NOMO-1 treated with dmso at 0.1 percent for 144 hours (cell line): ENCODE measurements at regions not wholly inside any gene's neighbourhood (a gene's known extent, or its start where the extent isn't known, plus 50 kb on each side); places are given as distances from the start of the nearest gene placed in this dataset.
A peak's percentile ranks its signal among the peaks of the same experiment; 100 is the strongest.

Experiments used
- DNase-seq: peaks from one replicate; lab custom pipeline; 2025; ENCODE audit not compliant: unreplicated experiment; lab: John Stamatoyannopoulos, UW

DNA sequence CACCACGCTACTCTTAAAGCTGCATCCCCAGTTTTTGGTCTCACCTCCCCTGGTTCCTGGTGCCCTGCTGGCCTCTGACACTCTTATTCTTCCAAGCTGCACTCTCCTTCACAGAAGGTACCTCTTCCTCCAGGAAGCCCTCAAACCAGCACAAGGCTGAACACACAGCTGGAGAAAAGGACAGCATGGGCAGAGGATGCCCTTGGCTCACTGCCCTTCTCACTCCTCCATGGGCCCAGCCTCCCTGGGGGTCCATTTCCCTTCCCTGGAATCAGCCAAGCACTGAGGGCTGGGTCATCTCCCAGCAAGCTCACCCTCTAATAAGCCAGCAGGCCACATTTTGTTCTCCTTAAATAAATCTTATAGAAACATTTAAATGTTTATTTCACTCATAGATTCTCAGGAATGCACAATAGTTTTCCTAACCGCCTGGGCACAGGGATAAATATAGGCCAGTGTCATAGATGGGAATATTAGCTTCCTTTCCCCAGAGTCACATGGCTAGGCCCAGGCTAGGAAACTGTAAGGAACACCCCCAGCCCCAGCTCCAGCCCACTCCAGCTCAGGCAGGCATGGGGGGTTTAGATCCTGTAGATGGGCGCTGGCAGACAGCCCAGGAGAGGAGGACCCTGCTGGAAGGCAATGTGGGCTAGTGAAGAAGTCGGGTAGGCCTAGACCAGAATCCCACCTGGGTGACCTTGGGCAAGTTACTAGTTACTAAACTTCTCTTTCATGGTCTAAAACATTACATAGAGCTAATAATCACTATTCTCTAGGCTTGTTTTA is 51.5 kb downstream of the IRAG1 start:
- DNase-seq: no peak

DNA sequence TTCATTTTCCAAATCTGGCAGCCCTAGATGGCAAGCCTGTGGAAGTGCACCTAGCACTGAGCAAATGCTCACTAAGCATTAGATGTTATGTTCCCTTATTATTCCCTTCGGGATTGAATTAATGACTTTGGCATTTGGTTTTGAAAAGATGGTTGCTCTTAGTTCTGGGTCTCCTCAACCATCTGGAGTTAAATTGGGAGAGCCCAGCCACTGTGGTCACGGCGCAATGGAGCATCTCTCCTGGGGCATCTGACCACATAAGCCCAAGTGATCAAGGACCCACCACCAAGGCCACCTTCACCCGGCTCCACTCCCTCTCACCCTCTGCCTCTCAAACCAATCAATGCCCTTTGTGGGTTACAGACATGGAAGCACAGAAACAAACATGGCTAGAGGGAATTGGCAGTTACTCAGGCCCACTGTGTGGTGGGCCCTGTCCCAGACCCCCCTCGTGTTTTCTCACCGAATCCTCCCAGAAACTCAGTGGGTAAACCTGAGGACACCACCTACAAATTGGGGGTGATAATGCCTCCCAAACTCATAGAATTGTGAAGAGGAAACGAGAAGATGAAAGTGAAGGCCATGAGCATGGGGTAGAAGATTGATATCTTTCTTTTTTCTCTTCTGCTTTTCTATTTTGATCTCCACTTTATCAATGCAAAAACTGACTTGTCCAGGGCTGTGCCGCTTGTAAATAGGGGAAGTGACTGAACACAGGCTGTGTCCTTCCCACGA is 52.2 kb downstream of the IRAG1 start:
- DNase-seq: peak; percentile 88

DNA sequence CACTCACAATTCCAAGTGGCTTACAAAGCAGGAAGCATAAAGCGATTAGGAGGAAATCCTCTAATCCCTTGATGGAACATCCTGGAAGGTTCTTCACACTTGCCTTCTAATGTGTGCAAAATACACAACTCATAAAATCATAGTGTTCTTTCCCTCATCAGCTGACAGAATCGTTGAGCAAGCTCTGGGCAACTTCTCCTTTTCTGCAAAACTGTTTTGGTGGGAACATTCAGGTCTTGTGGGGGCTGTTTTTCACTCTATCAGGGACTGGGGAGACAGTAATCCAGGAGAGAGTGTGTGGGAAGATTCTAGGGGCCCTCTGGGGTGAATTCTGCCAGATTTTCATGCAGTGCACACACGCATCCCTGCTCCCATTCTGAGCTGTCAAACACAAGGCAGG is 53.2 kb downstream of the IRAG1 start:
- peak; percentile 52 for DNase-seq

DNA sequence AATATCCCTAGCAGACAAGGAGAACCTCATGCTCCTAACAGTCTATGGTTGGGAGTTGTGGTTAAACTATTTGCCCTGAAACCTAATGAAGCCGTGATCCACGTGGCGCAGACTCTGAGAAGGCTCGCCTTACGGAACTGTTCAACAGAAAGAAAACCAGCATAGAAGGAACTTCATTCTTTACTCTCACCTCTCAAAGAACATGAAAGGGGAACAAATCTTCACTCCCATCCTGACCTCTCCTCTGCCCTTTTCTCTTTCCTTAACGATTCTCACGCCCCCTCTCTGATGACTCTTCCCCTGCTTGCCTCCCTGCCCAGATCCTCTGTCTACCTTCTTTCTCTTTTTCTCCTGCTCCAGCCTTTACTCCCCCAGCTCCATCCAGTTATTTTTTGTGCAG is 54.2 kb downstream of the IRAG1 start:
- DNase-seq: peak; percentile 22

DNA sequence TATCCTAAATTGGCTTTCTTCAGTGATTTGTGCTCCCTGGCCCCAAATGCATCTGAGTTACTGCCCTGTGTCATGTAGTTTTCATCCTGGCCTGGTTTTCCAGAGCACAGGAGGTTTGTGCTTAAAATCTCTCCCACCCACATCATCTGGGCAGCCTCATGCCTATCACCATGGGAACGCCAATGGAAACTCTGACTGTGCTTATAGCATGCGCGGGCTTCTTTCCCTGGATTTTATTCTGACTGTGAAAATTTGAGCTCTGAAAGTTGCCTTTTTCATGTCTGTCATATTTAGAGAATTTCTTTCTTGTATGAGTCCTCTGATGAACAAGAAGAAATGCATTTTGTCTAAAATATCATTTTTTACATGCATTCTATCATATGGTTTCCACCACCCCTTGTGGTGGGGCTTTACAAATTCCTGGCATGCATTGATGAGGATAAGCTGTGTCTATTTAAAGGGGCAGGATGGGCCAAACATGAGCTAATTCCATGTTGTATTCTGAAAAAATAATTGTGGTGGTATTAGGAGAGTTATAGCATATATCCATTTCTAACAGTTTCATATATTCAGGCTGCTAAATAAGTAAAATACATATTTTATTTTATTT is 55.1 kb downstream of the IRAG1 start:
- DNase-seq: no peak

DNA sequence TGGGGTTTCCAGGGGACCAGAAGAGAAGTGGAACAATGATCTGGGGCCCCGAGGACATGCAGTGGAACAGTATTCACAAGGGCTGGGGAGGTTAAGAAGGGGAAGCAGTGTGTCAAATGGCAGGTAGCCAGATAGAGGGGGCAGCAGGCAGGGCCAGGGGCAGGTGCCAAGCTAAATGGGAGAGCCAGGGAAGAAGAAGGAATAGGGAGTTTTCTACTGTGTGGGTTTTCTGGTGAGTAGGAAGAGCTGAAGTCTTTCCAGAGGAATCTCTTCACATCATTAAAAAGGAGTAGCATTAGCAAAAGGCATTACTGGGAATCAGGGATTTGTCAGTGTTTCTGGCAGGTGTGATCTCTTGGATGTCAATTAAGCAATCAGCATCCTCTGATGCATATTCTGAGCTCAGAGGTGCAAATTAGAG is 55.8 kb downstream of the IRAG1 start:
- no peak for DNase-seq

DNA sequence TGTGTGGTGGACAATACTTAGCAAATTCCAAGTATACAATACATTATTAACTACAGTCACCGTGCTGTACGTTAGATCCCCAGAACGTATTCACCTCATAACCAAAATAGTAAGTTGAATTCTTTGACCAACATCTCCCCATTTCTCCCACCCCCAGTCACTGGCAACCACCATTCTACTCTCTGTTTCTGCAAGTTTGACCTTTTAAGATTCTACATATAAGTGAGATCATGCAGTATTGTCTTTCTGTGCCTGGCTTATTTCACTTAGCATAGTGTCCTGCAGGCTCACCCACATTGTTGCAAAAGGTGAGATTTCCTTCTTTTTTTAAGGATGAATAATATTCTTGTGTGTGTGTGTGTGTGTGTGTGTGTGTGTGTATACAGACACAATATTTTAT is 59.1 kb downstream of the IRAG1 start:
- no peak for DNase-seq

DNA sequence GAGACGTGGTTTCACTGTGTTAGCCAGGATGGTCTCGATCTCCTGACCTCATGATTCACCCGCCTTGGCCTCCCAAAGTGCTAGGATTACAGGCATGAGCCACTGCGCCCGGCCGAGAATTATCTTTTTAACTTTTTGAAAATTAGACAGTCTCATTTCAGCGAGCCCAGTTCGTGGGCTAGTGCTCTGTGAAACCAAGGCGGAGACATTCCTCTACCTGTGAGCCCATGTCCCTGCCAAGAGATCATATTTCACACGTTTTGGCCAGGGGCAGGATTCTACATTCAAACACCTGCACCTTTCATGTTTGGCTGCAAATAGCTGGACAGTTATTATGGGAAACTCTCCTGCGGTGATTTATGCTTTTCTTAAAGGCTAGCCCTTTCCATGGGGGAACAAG is 60.3 kb downstream of the IRAG1 start:
- DNase-seq: no peak

DNA sequence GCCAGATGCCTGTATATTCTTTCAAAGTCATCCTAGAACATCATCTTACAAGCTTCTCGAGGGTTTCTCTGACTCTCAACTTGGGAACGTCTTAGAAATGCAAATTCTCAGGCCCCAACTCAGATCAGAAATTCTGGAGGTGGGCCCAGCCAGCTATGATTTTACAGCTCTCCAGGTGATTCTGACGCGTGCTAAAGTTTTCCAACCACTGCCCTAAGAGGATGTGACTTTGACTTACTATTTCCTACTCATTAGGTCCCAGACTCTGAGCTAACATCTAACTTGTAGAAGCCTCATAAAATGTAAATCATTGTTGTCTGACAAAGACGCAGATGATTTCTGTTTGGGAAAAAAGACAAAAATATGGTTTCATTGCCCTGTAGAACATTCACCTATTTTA is 61.1 kb downstream of the IRAG1 start:
- DNase-seq: no peak

DNA sequence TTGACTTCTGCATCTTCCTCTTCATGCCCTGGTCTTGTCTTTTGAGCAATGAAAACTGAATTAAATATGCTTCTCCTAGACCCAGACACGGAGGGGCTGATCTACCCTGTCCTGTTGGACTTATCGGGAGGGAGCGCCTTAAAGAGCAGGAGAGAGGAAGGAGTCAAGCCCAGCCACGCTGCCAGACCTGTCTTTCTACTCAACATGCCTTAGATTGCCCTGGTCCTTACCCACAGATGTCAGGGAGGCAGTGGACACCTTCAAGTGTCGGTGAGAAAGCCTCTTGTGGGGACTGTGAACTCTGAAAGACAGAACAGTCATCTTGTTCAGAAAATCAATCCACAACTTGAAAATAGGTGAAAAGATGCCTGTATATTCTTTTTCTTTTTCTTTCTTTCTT is 61.8 kb downstream of the IRAG1 start:
- DNase-seq: no peak

DNA sequence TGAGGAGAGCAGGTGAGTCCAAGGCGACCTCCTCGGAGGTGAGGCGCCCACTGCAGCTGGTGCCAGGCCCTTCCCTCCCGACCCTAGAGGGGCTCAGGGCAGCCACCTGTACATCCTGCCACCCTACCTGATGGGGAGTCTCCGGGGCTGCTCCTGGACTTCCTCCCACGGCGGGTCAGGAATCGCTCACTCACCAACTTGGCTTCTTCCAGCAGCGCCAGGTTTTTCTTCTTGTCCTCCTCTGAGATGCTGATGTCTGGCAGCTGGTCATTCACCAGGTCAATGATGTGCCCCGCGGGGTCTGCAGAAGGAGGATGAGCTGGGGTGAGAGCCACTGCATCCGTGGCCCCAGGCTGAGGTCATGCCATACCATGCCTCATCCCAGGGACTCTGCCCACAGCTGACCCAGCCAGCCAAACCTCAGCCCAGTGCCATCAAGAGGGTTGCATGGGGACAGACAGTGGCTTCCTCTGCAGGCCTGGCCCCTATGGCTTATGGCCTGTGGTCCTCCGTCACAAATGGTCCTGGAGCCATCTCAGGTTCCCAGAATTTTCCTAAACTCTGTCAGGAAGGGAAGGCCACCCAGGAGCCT is 61.0 kb upstream of the LYVE1 start:
- no peak for DNase-seq

DNA sequence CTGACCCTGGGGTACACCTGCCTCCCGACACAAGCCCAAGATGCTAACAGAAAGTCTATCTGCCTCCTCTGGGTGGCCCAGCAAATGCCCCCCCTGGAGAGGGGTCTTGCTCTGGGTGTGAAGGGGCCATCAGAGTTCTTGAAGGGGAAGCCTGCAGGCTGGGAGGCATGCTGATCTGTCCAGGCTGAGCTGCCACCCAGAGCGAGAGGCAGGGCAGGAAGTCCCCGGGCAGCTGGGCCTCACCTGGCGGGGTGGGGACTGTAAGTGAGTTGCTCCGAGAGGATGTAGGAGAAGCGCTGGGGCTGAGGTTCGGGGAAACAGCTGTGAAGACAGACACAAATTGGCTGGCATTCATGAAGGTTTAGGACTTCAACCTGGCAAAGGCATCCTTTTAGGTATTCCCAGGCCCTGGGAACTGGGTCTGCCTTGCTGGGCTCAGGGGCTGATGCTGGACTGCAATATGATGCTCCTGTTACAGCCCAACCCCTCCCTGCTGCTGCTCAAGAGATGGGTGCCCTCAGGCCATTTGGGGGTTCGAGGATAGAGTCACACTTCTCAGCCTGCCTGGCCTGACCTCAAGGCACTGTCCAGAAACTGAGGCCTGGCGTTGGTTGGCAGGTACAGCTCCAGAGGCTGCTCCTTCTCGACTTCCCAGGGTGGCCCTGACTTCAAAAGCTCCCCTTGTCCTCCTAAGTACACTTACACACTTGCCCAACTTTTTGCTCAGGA is 60.2 kb upstream of the LYVE1 start:
- DNase-seq: no peak

DNA sequence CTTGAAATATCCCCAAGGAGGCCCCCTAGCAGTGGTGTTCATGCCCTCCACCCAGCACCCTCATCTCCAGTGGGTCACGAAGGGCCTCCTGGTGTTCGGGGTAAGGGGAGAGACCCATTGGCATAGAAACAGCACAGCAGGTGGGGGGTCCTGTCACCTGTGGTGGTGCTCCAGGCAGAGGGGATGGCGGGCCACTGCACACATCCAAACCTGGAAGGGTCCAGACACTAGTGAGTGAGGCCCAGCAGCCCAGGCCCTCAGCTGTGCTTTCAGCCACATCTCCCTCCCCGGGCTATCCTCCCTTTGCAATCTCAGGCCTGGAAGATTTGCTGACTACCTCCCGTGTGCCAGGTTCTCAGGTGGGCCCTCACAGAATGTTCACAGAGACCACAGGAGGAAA is 59.4 kb upstream of the LYVE1 start:
- DNase-seq: no peak

DNA sequence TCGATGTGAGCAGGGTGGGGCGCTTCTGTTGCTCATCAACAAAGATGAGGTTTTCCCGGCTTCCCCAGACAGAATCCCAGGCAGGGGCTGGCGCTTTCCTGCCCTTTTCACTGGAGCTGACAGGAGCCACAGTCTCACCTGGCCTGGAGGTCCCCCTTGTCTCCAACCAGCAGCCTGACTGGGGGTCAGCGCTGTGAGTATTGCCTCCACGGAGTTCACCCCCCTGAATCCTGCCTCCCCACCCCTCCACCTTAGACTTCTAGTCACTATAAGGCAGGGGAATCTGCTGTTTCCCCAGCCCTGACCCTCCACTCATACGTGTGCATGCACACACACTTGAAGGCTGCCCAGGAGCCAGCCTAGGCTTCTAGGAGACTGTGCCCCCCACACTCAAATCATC is 58.8 kb upstream of the LYVE1 start:
- DNase-seq: no peak

DNA sequence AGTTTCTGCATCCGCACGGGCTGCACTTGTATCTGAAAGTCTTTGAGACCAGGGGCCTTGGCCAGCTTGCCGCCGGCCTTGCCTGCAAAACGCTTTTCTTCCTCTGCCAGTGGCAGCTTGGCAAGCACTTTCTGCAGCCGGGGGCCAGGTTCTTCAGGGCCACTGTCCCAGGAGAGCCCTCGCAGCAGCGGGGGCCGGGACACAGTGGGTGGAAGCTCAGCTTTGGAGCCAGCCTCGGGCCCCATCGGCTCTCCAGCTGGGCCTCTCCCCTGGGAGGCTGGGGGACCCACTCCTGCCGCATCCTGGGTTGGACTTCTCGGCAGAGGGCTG is 57.5 kb upstream of the LYVE1 start:
- no peak for DNase-seq

DNA sequence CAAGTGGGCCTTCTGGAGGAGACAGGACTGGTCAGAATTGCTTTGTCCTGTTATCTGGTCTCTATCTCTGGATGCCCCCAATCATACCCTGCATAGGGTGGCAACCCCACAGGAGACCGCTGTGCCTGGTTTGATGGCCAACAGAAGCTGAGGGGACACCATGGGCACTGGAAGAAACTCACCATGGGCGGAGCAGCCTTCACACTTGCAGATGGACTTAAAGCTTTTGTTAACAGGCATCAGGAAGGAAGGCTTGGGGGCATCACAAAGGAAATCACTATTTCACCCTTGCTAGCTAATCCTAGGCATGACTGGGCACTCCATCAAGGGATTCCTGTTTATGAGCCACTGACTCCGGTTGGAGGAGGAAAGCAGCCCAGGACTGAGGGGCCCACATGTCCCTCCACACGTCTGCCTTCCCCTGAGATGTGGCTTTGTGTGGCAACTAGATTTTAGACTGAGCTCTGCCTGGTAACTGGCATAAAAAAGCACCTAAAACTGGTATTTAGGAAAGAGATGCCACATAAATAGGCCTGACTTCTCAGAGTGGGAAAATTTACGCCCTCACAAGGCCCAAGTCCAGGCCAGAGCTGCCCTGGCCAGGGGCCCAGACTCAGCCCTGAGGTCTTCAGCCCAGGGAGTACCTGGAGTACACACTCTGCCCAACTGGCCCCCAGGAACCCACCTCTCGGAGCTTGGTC is 57.0 kb upstream of the LYVE1 start:
- DNase-seq: no peak

DNA sequence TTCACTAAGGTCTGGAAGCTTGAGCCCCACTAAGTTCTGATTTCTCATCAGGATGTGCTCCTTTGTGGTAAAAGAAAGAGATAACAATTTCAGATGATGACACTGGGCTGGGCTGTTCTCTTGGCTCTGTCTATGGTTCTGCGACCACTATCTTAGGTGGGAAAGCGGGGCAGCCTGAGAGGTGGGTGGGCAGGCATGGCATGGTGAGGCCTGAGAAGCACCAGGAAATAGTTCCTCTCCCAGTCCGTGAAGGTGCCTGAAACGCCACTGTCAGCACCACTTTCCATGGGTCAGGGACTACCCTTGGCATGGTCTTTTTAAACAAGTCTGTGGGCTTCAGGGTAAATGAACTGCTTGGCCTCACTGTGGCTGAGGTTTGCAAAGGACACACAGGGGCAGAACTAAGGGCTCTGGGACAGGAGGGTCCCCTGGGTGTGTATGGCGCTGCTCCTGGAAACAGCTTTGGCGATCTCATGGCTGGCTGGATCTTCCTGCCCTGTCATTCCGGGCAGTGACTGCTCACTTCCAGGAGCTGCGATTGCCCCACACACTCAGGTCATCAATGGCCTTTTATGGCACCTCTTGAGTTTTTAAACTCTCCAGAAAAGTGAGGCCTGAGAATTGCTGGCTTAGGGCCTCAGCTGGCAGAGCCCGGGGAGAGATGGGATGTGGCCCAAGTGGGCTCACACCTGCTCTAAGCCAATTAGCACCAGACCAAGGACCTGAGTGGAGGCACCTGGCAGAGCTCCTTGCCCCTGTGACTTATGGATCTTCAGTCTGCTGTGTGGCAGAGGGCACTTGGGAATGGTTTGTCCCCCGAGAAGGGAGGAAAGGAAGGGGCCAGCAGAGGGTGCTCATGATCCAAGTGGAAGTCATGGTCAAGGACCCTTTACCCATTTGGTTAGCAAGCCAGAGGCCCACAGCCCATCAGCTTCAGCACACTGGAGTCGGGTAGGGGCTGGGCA is 55.6 kb upstream of the LYVE1 start:
- no peak for DNase-seq

DNA sequence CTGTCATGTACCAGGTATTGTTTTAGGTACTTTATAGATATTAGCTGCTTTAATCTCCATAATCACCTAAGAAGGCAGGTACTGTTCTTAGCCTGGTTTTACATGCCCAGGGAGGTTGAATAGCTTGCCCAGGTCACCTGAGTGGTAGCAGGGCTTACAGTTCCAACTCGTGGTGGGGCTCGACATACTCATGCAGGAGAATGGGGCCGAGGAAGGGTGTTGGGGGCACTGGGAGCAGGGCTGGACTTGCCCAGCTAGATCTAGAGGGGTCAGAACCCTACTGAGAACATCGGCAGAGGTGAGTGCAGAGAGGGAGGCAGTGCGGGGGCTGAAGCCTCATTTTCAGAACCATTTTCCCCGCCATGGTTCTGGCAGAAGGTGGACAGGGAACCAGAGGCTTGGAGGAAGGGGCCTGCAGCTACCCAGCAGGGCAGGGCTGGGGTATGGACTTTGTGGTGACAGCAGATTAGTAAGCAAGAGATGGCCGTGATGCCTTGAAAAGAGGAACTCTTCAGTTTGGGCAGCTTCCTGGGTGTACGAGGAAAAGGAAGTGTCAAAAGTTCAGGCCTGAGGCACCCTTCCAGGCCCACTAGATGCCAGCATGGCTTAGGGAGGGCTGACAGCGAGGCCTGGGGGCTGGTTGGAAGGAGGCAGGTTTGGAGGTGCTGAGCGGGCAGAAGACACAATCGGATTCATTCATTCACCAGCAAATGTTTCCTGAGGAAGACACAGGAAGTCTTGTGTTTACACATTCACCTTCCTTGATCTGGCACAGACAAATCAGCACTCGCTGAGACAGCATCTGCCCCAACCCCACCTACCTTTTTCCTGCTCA is 54.7 kb upstream of the LYVE1 start:
- peak; percentile 18 for DNase-seq

DNA sequence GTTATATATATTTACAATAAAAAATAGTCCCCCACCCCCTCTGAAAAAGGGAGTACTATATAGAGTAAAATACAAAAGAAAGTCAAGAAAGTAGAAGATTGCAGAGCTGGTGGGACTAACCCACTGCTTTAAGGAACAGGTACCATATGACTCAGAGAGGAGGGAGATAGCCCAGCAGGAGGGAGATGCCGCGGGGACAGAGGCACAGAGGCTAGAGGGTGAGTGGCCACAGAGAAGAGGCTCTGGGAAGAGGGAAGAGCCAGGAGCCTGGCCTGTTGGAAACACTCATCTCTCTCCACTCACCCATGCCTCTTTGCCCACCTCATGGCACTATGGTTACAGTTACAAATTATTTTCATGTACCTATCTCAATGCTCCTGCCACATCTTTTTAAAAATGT is 53.6 kb upstream of the LYVE1 start:
- no peak for DNase-seq
